ENCODE measurements at regions not wholly inside any gene's neighbourhood (a gene's known extent, or its start where the extent isn't known, plus 50 kb on each side); places are given as distances from the start of the nearest gene placed in this dataset.

GRCh38 chr21:35699361-35699760 lies 361.0 kb downstream of the SETD4 start:
- no peak for DNase-seq (ENCODE audit: low read depth in 2 of 2)

GRCh38 chr21:35697321-35697808 lies 363.0 kb downstream of the SETD4 start:
- DNase-seq (ENCODE audit: low read depth in 2 of 2), result no peak

- DNase-seq (ENCODE audit: low read depth in 2 of 2), result no peak
These were observed 363.7 kb downstream of the SETD4 start for GRCh38 chr21:35696644-35697043.

GRCh38 chr21:35692311-35692710 lies 368.0 kb downstream of the SETD4 start:
- no peak for DNase-seq (ENCODE audit: low read depth in 2 of 2)

- DNase-seq (ENCODE audit: low read depth in 2 of 2), result no peak
These were observed 369.9 kb downstream of the SETD4 start for GRCh38 chr21:35690436-35690835.

GRCh38 chr21:35686156-35686555 lies 374.2 kb downstream of the SETD4 start:
- no peak for DNase-seq (ENCODE audit: low read depth in 2 of 2)

- no peak for DNase-seq (ENCODE audit: low read depth in 2 of 2)
These were observed 376.5 kb downstream of the SETD4 start for GRCh38 chr21:35683664-35684304.

GRCh38 chr21:35682904-35683549 lies 377.3 kb downstream of the SETD4 start:
- DNase-seq (ENCODE audit: low read depth in 2 of 2), result no peak

- DNase-seq (ENCODE audit: low read depth in 2 of 2), result no peak
These were observed 378.4 kb downstream of the SETD4 start for GRCh38 chr21:35681946-35682345.

- DNase-seq (ENCODE audit: low read depth in 2 of 2), result no peak
These were observed 381.2 kb downstream of the SETD4 start for GRCh38 chr21:35679076-35679475.

- DNase-seq (ENCODE audit: low read depth in 2 of 2), result no peak
These were observed 381.9 kb downstream of the SETD4 start for GRCh38 chr21:35678393-35678792.

- DNase-seq (ENCODE audit: low read depth in 2 of 2), result no peak
These were observed 383.0 kb downstream of the SETD4 start for GRCh38 chr21:35677298-35677841.

GRCh38 chr21:35674895-35675470 lies 385.3 kb downstream of the SETD4 start:
- no peak for DNase-seq (ENCODE audit: low read depth in 2 of 2)

GRCh38 chr21:35674091-35674671 lies 386.1 kb downstream of the SETD4 start:
- no peak for DNase-seq (ENCODE audit: low read depth in 2 of 2)

GRCh38 chr21:35672313-35672712 lies 388.0 kb downstream of the SETD4 start:
- no peak for DNase-seq (ENCODE audit: low read depth in 2 of 2)

- DNase-seq (ENCODE audit: low read depth in 2 of 2), result no peak
These were observed 395.6 kb downstream of the SETD4 start for GRCh38 chr21:35664683-35665082.

GRCh38 chr21:35663856-35664606 lies 396.3 kb downstream of the SETD4 start:
- no peak for DNase-seq (ENCODE audit: low read depth in 2 of 2)

GRCh38 chr21:35658242-35658641 lies 402.1 kb downstream of the SETD4 start:
- no peak for DNase-seq (ENCODE audit: low read depth in 2 of 2)

- no peak for DNase-seq (ENCODE audit: low read depth in 2 of 2)
These were observed 407.5 kb downstream of the SETD4 start for GRCh38 chr21:35652872-35653271.

- no peak for DNase-seq (ENCODE audit: low read depth in 2 of 2)
These were observed 408.1 kb downstream of the SETD4 start for GRCh38 chr21:35652196-35652595.

- no peak for DNase-seq (ENCODE audit: low read depth in 2 of 2)
These were observed 409.1 kb downstream of the SETD4 start for GRCh38 chr21:35651196-35651595.

- no peak for DNase-seq (ENCODE audit: low read depth in 2 of 2)
These were observed 411.1 kb downstream of the SETD4 start for GRCh38 chr21:35649186-35649585.
